ENCODE measurements at regions not wholly inside any gene's neighbourhood (a gene's known extent, or its start where the extent isn't known, plus 50 kb on each side); places are given as distances from the start of the nearest gene placed in this dataset.

- Histone ChIP-seq H3K27me3 (no peaks in the 10 kb centered on the region), H3K27ac (replicated peaks in 1 of 4) (no peak overlapping the region), H3K4me3 (no peak overlapping the region), H3K36me3 (no peaks in the 10 kb centered on the region), H3K4me1 (no peaks in the 10 kb centered on the region), H3K9me3 (no peaks in the 10 kb centered on the region)
- intact Hi-C loops (cut with DNase I) = no loop called here
- DNase-seq (ENCODE audit: extremely low spot score) = no peak
- TF ChIP-seq POLR2A (IDR thresholded peaks at IDR 0.05; ENCODE audit: low read depth) = no peak
- no peak for TF ChIP-seq CTCF (IDR thresholded peaks at IDR 0.05)
- no peak for TF ChIP-seq EP300 (IDR thresholded peaks at IDR 0.05)
- no peak for TF ChIP-seq POLR2AphosphoS5 (IDR thresholded peaks at IDR 0.05)
- WGBS = 89% methylated on average over 2 of the region's 2 CpGs
Observed at GRCh38 chr1:208405014-208405413, 160.8 kb upstream of the PLXNA2 start.

- 51% methylated on average over 3 of the region's 3 CpGs for WGBS
- no peak overlapping the region for H3K27ac ChIP-seq (replicated peaks in 1 of 4)
- no peaks in the 10 kb centered on the region for H3K36me3 ChIP-seq
- TF ChIP-seq EP300 (IDR thresholded peaks at IDR 0.05) (no peak), CTCF (IDR thresholded peaks at IDR 0.05) (no peak), POLR2A (IDR thresholded peaks at IDR 0.05; ENCODE audit: low read depth) (no peak), POLR2AphosphoS5 (IDR thresholded peaks at IDR 0.05) (no peak)
- H3K4me3 ChIP-seq = no peak overlapping the region
- no peaks in the 10 kb centered on the region for H3K4me1 ChIP-seq
- no peaks in the 10 kb centered on the region for H3K9me3 ChIP-seq
- no peak for DNase-seq (ENCODE audit: extremely low spot score)
- intact Hi-C loops (cut with DNase I) = no loop called here
- no peaks in the 10 kb centered on the region for H3K27me3 ChIP-seq
Observed at GRCh38 chr1:208409176-208409575, 165.0 kb upstream of the PLXNA2 start.

GRCh38 chr1:208410409-208410808 lies 166.2 kb upstream of the PLXNA2 start:
- Histone ChIP-seq H3K4me1 (no peaks in the 10 kb centered on the region), H3K27ac (replicated peaks in 1 of 4) (no peak overlapping the region), H3K4me3 (no peak overlapping the region), H3K27me3 (no peaks in the 10 kb centered on the region), H3K36me3 (no peaks in the 10 kb centered on the region), H3K9me3 (no peaks in the 10 kb centered on the region)
- no peak for TF ChIP-seq CTCF (IDR thresholded peaks at IDR 0.05)
- TF ChIP-seq EP300 (IDR thresholded peaks at IDR 0.05) = no peak
- TF ChIP-seq POLR2AphosphoS5 (IDR thresholded peaks at IDR 0.05) = no peak
- TF ChIP-seq POLR2A (IDR thresholded peaks at IDR 0.05; ENCODE audit: low read depth) = no peak
- peak; percentile 91 for DNase-seq (ENCODE audit: extremely low spot score)
- WGBS = 93% methylated on average over 5 of the region's 5 CpGs
- intact Hi-C loops (cut with DNase I) = no loop called here

- no peak overlapping the region for H3K27ac ChIP-seq (replicated peaks in 1 of 4)
- no peak overlapping the region for H3K4me3 ChIP-seq
- no peaks in the 10 kb centered on the region for H3K36me3 ChIP-seq
- 57% methylated on average over 2 of the region's 2 CpGs for WGBS
- no peaks in the 10 kb centered on the region for H3K27me3 ChIP-seq
- TF ChIP-seq POLR2AphosphoS5 (IDR thresholded peaks at IDR 0.05) = no peak
- TF ChIP-seq CTCF (IDR thresholded peaks at IDR 0.05) = no peak
- no peaks in the 10 kb centered on the region for H3K9me3 ChIP-seq
- intact Hi-C loops (cut with DNase I) = no loop called here
- peak; percentile 34 for DNase-seq (ENCODE audit: extremely low spot score)
- no peaks in the 10 kb centered on the region for H3K4me1 ChIP-seq
Observed at GRCh38 chr1:208413006-208413405, 168.8 kb upstream of the PLXNA2 start.

- no peak overlapping the region for H3K4me3 ChIP-seq
- no peaks in the 10 kb centered on the region for H3K9me3 ChIP-seq
- H3K4me1 ChIP-seq = no peaks in the 10 kb centered on the region
- no peak overlapping the region for H3K27ac ChIP-seq (replicated peaks in 1 of 4)
- TF ChIP-seq POLR2AphosphoS5 (IDR thresholded peaks at IDR 0.05) = no peak
- no peak for TF ChIP-seq POLR2A (IDR thresholded peaks at IDR 0.05; ENCODE audit: low read depth)
- no peak for TF ChIP-seq EP300 (IDR thresholded peaks at IDR 0.05)
- no peak for TF ChIP-seq CTCF (IDR thresholded peaks at IDR 0.05)
- DNase-seq (ENCODE audit: extremely low spot score) = no peak
- no peaks in the 10 kb centered on the region for H3K27me3 ChIP-seq
- intact Hi-C loops (cut with DNase I) = no loop called here
- no peaks in the 10 kb centered on the region for H3K36me3 ChIP-seq
- 95% methylated on average over 1 of the region's 1 CpG for WGBS
Observed at GRCh38 chr1:208418667-208419066, 174.5 kb upstream of the PLXNA2 start.
